ENCODE measurements at regions not wholly inside any gene's neighbourhood (a gene's known extent, or its start where the extent isn't known, plus 50 kb on each side); places are given as distances from the start of the nearest gene placed in this dataset.

GRCh38 chr21:39004634-39005501 is 178.4 kb downstream of the PSMG1 start:
- TF ChIP-seq CTCF (IDR thresholded peaks at IDR 0.05) (no peak), POLR2AphosphoS5 (IDR thresholded peaks at IDR 0.05; ENCODE audit: low read depth, low read length) (no peak), REST (IDR thresholded peaks at IDR 0.05; ENCODE audit: insufficient read depth in 1 of 2, low read depth in 2 of 2, low read length in 1 of 2) (no peak), TCF7L2 (IDR thresholded peaks at IDR 0.05; ENCODE audit: low read depth, low read length) (no peak)
